ENCODE measurements at regions not wholly inside any gene's neighbourhood (a gene's known extent, or its start where the extent isn't known, plus 50 kb on each side); places are given as distances from the start of the nearest gene placed in this dataset.

- TF ChIP-seq CTCF (IDR thresholded peaks at IDR 0.05) (no peak), POLR2A (IDR thresholded peaks at IDR 0.05) (no peak), POLR2AphosphoS5 (IDR thresholded peaks at IDR 0.05) (no peak)
Observed at GRCh38 chr5:174177531-174177930, 132.0 kb downstream of the NSG2 start.
